ENCODE measurements at regions not wholly inside any gene's neighbourhood (a gene's known extent, or its start where the extent isn't known, plus 50 kb on each side); places are given as distances from the start of the nearest gene placed in this dataset.

DNA sequence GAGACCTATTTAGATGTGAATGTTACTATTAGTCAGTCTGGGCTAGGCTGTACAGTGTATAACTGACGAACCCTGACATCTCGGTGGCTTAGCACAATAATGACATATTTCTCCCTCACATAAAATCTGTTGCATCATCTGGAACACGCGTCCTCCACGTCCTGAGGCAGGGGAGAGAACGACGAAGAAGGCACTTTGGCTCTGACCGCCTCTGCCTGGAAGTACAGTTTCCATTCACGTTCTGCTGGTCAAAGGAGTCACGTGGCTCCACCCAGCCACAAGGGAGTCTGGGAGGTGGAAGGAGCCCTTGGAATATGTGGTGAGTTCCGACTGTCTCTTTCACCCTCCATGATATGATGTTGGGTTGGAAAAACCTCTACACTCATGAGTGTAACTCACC lies 55.1 kb upstream of the CD82 start:
- Mint-ChIP-seq H3K27ac (no peak overlapping the region), H3K9me3 (ENCODE audit: insufficient read depth) (no peaks in the 10 kb centered on the region), H3K4me3 (no peak overlapping the region), H3K27me3 (peaks cover 29% of the 10 kb centered on the region), H3K4me1 (no peaks in the 10 kb centered on the region)
- CTCF ChIA-PET: no interaction called here
- Histone ChIP-seq H3K4me1 (ENCODE audit: control insufficient read depth in 2 of 2, insufficient read depth in 2 of 2, low read length in 2 of 2) (no peaks in the 10 kb centered on the region), H3K36me3 (replicated peaks in 1 of 2; ENCODE audit: control extremely low read depth in 1 of 2, control insufficient read depth in 1 of 2, extremely low read depth in 1 of 2, insufficient read depth in 2 of 2, low read length in 1 of 2) (no peaks in the 10 kb centered on the region), H3K9ac (ENCODE audit: low read length) (no peak overlapping the region), H3K4me2 (replicated peaks; ENCODE audit: low read depth, low read length, poor library complexity, severe bottlenecking) (no peak overlapping the region), H3K4me3 (ENCODE audit: control extremely low read depth in 1 of 5, extremely low read depth in 1 of 5, insufficient read depth in 1 of 5, low read depth in 2 of 5, low read length in 4 of 5) (no peak overlapping the region), H2AFZ (ENCODE audit: insufficient read depth, low read depth, low read length, poor library complexity, severe bottlenecking) (no peak overlapping the region), H4K20me1 (ENCODE audit: control insufficient read depth, insufficient read depth, low read length, poor library complexity, severe bottlenecking) (no peaks in the 10 kb centered on the region), H3K9me3 (ENCODE audit: control extremely low read depth in 1 of 3, control insufficient read depth in 2 of 3, insufficient read depth in 1 of 3, low read length in 2 of 3) (peaks cover 0 to 7% (median 0%) of the 10 kb centered on the region in 3 donors), H3K79me2 (ENCODE audit: control insufficient read depth, insufficient read depth, low read length) (no peaks in the 10 kb centered on the region), H3K27me3 (replicated peaks in 1 of 4; ENCODE audit: control extremely low read depth in 1 of 4, control insufficient read depth in 3 of 4, insufficient read depth in 4 of 4, low read length in 3 of 4) (peaks cover 0 to 8% (median 3%) of the 10 kb centered on the region in 4 experiments), H3K27ac (ENCODE audit: low read length in 2 of 2) (no peak overlapping the region)
- TF ChIP-seq CTCF (IDR thresholded peaks at IDR 0.05): no peak
- TF ChIP-seq EZH2 (IDR thresholded peaks at IDR 0.05; ENCODE audit: borderline replicate concordance, insufficient read depth, low read depth, low read length, poor library complexity, severe bottlenecking): no peak
- no peak for DNase-seq
- WGBS (ENCODE audit: insufficient coverage): 92% methylated on average over 7 of the region's 11 CpGs
- POLR2A ChIA-PET: no interaction called here
- intact Hi-C loops (cut with micrococcal nuclease): no loop called here
- no peak for ATAC-seq (ENCODE audit: low read depth)

DNA sequence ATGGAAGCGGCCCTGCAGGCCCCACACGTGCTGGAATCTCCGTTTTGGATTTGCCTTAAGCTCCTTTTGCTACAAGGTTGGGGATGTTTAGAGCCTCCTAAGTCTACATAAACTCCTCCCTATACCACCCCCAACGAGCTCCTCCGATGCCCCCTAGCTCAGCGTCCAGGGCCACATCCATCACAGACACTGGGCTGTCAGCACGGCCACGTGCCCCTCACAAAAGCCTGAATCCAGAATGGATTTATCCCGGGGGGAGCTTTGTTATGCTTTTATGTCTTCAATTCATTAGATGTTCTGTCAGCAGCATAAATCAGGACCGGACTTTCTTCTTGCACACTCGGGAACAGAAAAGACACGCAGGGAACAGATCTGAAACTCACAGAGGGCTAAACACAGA lies 52.6 kb upstream of the CD82 start:
- TF ChIP-seq CTCF (IDR thresholded peaks at IDR 0.05) (no peak), EZH2 (IDR thresholded peaks at IDR 0.05; ENCODE audit: borderline replicate concordance, insufficient read depth, low read depth, low read length, poor library complexity, severe bottlenecking) (no peak)
- CTCF ChIA-PET: interaction anchor here (0.9 to 2.5 kb wide), 4 partner anchors 10 to 399 kb away, joined by 3 to 9 read pairs (median 4); no protein-coding TSS in a partner anchor

More for the DNA sequence above, 52.6 kb upstream of the CD82 start:
- Histone ChIP-seq H4K20me1 (ENCODE audit: control insufficient read depth, insufficient read depth, low read length, poor library complexity, severe bottlenecking) (no peaks in the 10 kb centered on the region), H3K36me3 (replicated peaks in 1 of 2; ENCODE audit: control extremely low read depth in 1 of 2, control insufficient read depth in 1 of 2, extremely low read depth in 1 of 2, insufficient read depth in 2 of 2, low read length in 1 of 2) (no peaks in the 10 kb centered on the region), H3K9ac (ENCODE audit: low read length) (no peak overlapping the region), H3K4me1 (ENCODE audit: control insufficient read depth in 2 of 2, insufficient read depth in 2 of 2, low read length in 2 of 2) (no peaks in the 10 kb centered on the region), H3K79me2 (ENCODE audit: control insufficient read depth, insufficient read depth, low read length) (no peaks in the 10 kb centered on the region), H2AFZ (ENCODE audit: insufficient read depth, low read depth, low read length, poor library complexity, severe bottlenecking) (no peak overlapping the region), H3K9me3 (ENCODE audit: control extremely low read depth in 1 of 3, control insufficient read depth in 2 of 3, insufficient read depth in 1 of 3, low read length in 2 of 3) (no peaks in the 10 kb centered on the region), H3K4me3 (ENCODE audit: control extremely low read depth in 1 of 5, extremely low read depth in 1 of 5, insufficient read depth in 1 of 5, low read depth in 2 of 5, low read length in 4 of 5) (no peak overlapping the region), H3K4me2 (replicated peaks; ENCODE audit: low read depth, low read length, poor library complexity, severe bottlenecking) (no peak overlapping the region), H3K27ac (ENCODE audit: low read length in 2 of 2) (no peak overlapping the region), H3K27me3 (replicated peaks in 1 of 4; ENCODE audit: control extremely low read depth in 1 of 4, control insufficient read depth in 3 of 4, insufficient read depth in 4 of 4, low read length in 3 of 4) (peaks cover 0 to 9% (median 0%) of the 10 kb centered on the region in 4 experiments)
- intact Hi-C loops (cut with micrococcal nuclease): no loop called here
- no peak for ATAC-seq (ENCODE audit: low read depth)
- POLR2A ChIA-PET: no interaction called here
- Mint-ChIP-seq H3K9me3 (ENCODE audit: insufficient read depth) (no peaks in the 10 kb centered on the region), H3K27ac (no peak overlapping the region), H3K4me1 (no peaks in the 10 kb centered on the region), H3K4me3 (no peak overlapping the region), H3K27me3 (peaks cover 31% of the 10 kb centered on the region)
- WGBS (ENCODE audit: insufficient coverage): 77% methylated on average over 6 of the region's 12 CpGs
- DNase-seq: no peak
